ENCODE measurements at regions not wholly inside any gene's neighbourhood (a gene's known extent, or its start where the extent isn't known, plus 50 kb on each side); places are given as distances from the start of the nearest gene placed in this dataset.
A peak's percentile ranks its signal among the peaks of the same experiment; 100 is the strongest.

- no peak for TF ChIP-seq ZBTB4 (CRISPR knock-in tag; IDR thresholded peaks at IDR 0.05)
- TF ChIP-seq CREB1 (IDR thresholded peaks at IDR 0.05; ENCODE audit: low read depth), result no peak
- no peak for TF ChIP-seq CBX5 (IDR thresholded peaks at IDR 0.05; ENCODE audit: low read depth)
- no peak for TF ChIP-seq POLR2AphosphoS2 (IDR thresholded peaks at IDR 0.05; ENCODE audit: low read depth, low read length)
- no peak for TF ChIP-seq SIX5 (IDR thresholded peaks at IDR 0.05; ENCODE audit: low read depth, low read length, severe bottlenecking)
- TF ChIP-seq SUPT20H (IDR thresholded peaks at IDR 0.05; ENCODE audit: borderline replicate concordance, control insufficient read depth, low read depth, low read length), result no peak
- TF ChIP-seq BHLHE40 (IDR thresholded peaks at IDR 0.05; ENCODE audit: borderline replicate concordance in 1 of 2, low read depth in 2 of 2, low read length in 1 of 2), result 0 out of 4 replicates have a peak, but pooled peaks of 1 of the 2 experiments have one; percentile 22
- TF ChIP-seq EED (IDR thresholded peaks at IDR 0.05; ENCODE audit: low read depth), result no peak; the same call in 1 of the 2 replicates
- TF ChIP-seq IRF3 (IDR thresholded peaks at IDR 0.05), result no peak
- no peak for TF ChIP-seq PBX3 (IDR thresholded peaks at IDR 0.05; ENCODE audit: insufficient replicate concordance, low read depth, low read length)
- no peak for TF ChIP-seq ATF2 (IDR thresholded peaks at IDR 0.05; ENCODE audit: low read length)
- no peak for TF ChIP-seq USF1 (IDR thresholded peaks at IDR 0.05; ENCODE audit: borderline replicate concordance, extremely low read length, insufficient read depth, low read depth, low read length)
- no peak for TF ChIP-seq CBX3 (IDR thresholded peaks at IDR 0.05; ENCODE audit: borderline replicate concordance, low read depth)
- no peak for TF ChIP-seq CEBPB (IDR thresholded peaks at IDR 0.05; ENCODE audit: borderline replicate concordance in 1 of 2, low read depth in 2 of 2, low read length in 2 of 2)
- TF ChIP-seq RCOR1 (conservative IDR thresholded peaks at IDR 0.05; ENCODE audit: low read depth, low read length), result 0 out of 2 replicates have a peak, but pooled peaks have one; percentile 68
- TF ChIP-seq WRNIP1 (IDR thresholded peaks at IDR 0.05; ENCODE audit: borderline replicate concordance, low read depth, low read length), result peak; percentile 88; the same call in 1 of the 2 replicates
- no peak for TF ChIP-seq ZNF687 (IDR thresholded peaks at IDR 0.05)
Observed at GRCh38 chr2:236512902-236513435, 56.7 kb upstream of the ACKR3 start (continued).
